Activated B cell treated with CpG ODN at 0.5 μM for 24 hours (primary cell): ENCODE measurements at regions not wholly inside any gene's neighbourhood (a gene's known extent, or its start where the extent isn't known, plus 50 kb on each side); places are given as distances from the start of the nearest gene placed in this dataset.

Experiments used
- ATAC-seq: fragments of 200-7000 bp; cut with Tn5 transposase; one replicate; pipeline ENCODE4 v1.10.0; 2021; ENCODE audit warnings: low read depth, mild to moderate bottlenecking, moderate library complexity
- CTCF ChIA-PET: fragments of 350-600 bp; sonication (Branson Sonifier 250); formaldehyde crosslinking; loops from one replicate; lab custom pipeline; 2021; ENCODE audit warnings: antibody characterized with exemption; lab: Charles Lee
- POLR2A ChIA-PET: fragments of 350-600 bp; sonication (Branson Sonifier 250); formaldehyde crosslinking; loops from one replicate; lab custom pipeline; 2021; ENCODE audit warnings: antibody characterized with exemption; lab: Charles Lee
- DNase-seq: peaks from one replicate; pipeline ENCODE4 v3.0.0; 2022
- H3K27ac Mint-ChIP-seq: one replicate; pipeline ENCODE4 v1.8.0; 2020; ENCODE audit warnings: mixed read lengths
- H3K27me3 Mint-ChIP-seq: one replicate; pipeline ENCODE4 v1.8.0; 2021; ENCODE audit warnings: mixed read lengths
- H3K36me3 Mint-ChIP-seq: one replicate; pipeline ENCODE4 v1.8.0; 2021; ENCODE audit warnings: low read depth, mixed read lengths
- H3K4me1 Mint-ChIP-seq: one replicate; pipeline ENCODE4 v1.8.0; 2021; ENCODE audit warnings: mixed read lengths
- H3K4me3 Mint-ChIP-seq: one replicate; pipeline ENCODE4 v1.8.0; 2020; ENCODE audit warnings: mild to moderate bottlenecking, mixed read lengths
- H3K9me3 Mint-ChIP-seq: one replicate; pipeline ENCODE4 v1.8.0; 2020; ENCODE audit warnings: mixed read lengths
- intact Hi-C: fragments of 100-400 bp; cut with micrococcal nuclease; formaldehyde crosslinking; loops from one replicate; pipeline ENCODE4 v1.15.1; 2024
- TF ChIP-seq, protein P1 (sequence below): fragments of 200-600 bp; IDR thresholded peaks from one replicate; pipeline ENCODE4 v1.8.0; 2022; ENCODE audit warnings: antibody characterized with exemption, mild to moderate bottlenecking

DNA sequence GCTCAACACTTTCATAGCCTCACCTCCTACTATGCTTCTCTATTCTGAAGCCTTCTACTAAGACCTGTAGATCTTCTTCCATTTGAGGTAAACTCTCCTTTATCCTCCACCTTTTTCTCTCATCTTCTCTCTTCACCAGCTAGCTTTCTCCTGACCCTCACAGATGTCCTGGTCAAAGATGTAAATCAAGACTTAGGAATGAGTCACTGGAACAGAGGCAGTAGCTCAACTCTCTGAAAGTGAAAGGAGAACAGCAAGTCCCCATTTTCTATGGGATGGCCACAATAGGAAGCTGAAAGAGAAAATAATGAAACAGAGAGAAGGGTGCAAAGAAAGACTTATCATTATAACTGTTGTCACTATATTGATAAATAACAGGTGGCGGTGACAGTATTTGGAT is 86.1 kb upstream of the DOCK9 start:
- ChIA-PET POLR2A (no interaction called here), CTCF (no interaction called here)
- intact Hi-C loops, result loop anchor here (1.0 kb wide), 1 partner anchor 18 kb away; no protein-coding TSS in a partner anchor
- Mint-ChIP-seq H3K4me1 (peaks cover 34% of the 10 kb centered on the region), H3K9me3 (no peaks in the 10 kb centered on the region), H3K36me3 (no peaks in the 10 kb centered on the region), H3K4me3 (no peak overlapping the region), H3K27me3 (peaks cover 2% of the 10 kb centered on the region), H3K27ac (no peak overlapping the region)
- no peak for ATAC-seq
- TF ChIP-seq, protein P1, sequence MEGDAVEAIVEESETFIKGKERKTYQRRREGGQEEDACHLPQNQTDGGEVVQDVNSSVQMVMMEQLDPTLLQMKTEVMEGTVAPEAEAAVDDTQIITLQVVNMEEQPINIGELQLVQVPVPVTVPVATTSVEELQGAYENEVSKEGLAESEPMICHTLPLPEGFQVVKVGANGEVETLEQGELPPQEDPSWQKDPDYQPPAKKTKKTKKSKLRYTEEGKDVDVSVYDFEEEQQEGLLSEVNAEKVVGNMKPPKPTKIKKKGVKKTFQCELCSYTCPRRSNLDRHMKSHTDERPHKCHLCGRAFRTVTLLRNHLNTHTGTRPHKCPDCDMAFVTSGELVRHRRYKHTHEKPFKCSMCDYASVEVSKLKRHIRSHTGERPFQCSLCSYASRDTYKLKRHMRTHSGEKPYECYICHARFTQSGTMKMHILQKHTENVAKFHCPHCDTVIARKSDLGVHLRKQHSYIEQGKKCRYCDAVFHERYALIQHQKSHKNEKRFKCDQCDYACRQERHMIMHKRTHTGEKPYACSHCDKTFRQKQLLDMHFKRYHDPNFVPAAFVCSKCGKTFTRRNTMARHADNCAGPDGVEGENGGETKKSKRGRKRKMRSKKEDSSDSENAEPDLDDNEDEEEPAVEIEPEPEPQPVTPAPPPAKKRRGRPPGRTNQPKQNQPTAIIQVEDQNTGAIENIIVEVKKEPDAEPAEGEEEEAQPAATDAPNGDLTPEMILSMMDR, result no peak
- no peak for DNase-seq

DNA sequence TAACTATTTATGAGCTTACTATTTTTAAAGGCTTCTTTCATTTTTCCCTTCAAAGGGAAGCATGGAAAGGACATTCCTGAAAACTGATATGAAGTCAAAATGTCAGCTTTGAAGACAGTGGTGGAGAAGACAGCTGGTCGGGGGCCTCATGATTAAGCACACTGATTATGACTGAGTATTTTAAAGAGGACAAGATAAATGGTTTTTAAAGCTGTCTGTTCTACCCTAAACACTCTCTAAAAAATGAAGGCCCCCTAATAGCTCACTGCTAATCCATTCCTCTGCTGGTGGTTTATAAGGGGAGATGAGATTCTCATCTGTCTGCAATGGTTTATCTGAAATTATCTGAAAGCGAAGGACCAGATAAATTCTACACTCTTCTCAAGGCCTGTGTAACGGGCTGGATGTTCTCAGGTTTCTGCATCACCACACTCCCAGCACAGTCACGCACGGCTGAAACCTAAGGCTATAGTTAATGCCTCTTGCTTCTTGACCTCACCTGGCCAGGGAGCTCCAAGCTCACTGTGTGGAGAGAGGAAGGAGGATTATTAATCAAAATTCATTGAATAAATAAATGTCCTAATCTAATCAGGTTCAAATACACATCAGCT is 86.9 kb upstream of the DOCK9 start:
- Mint-ChIP-seq H3K27me3 (peaks cover 2% of the 10 kb centered on the region), H3K4me3 (no peak overlapping the region), H3K36me3 (no peaks in the 10 kb centered on the region), H3K4me1 (peaks cover 34% of the 10 kb centered on the region), H3K27ac (no peak overlapping the region), H3K9me3 (no peaks in the 10 kb centered on the region)
- DNase-seq (no peak), ATAC-seq (no peak)
- ChIA-PET CTCF (no interaction called here), POLR2A (no interaction called here)
- TF ChIP-seq, protein P1, result no peak
- intact Hi-C loops, result loop anchor here (1.0 kb wide), 1 partner anchor 18 kb away; no protein-coding TSS in a partner anchor

DNA sequence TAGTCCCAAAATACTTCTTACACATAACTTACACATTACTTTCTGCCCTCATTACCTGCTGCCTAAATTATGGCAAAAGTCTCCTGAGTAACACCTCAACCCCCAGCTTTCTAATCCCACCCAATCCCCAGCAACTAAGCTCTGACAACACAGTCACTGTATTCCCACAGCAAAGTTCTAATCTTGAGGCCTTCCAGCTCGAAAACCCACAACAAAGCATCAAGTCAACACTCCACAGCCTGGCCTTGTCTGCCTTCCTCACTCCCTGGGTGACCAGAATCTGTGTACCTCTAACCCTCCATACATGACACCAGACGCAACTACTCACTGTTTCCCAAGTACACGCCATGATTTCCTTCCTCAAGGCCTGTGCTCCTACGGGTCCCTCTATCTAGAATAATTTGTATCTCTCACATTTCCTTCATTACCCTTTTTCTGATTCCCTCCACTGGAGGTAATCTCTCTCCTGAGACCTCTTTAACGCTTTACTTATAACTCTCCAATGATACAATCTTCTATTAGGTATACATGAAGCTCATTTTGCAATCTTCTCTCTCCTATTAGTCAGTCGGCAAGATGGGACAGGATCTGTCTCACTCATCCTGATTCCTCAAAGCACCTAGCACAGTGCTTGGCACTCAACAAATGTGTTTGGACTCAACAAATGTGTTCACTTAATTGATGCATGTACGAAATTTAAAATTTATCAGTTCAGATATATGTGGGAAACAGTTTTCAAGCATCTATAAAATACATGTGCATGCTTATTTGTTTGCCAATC is 87.6 kb upstream of the DOCK9 start:
- Mint-ChIP-seq H3K4me3 (no peak overlapping the region), H3K4me1 (peaks cover 34% of the 10 kb centered on the region), H3K27me3 (peaks cover 2% of the 10 kb centered on the region), H3K27ac (no peak overlapping the region), H3K36me3 (no peaks in the 10 kb centered on the region), H3K9me3 (no peaks in the 10 kb centered on the region)
- CTCF ChIA-PET, result no interaction called here
- TF ChIP-seq, protein P1, result no peak
- no peak for DNase-seq
- intact Hi-C loops, result no loop called here
- POLR2A ChIA-PET, result no interaction called here
- ATAC-seq, result no peak

GRCh38 chr13:99066219-99066618 is 88.4 kb upstream of the DOCK9 start:
- TF ChIP-seq, protein P1, result no peak
- peaks cover 34% of the 10 kb centered on the region for H3K4me1 Mint-ChIP-seq
- H3K9me3 Mint-ChIP-seq, result no peaks in the 10 kb centered on the region
- ATAC-seq, result no peak
- no peak overlapping the region for H3K27ac Mint-ChIP-seq
- no peaks in the 10 kb centered on the region for H3K36me3 Mint-ChIP-seq
- DNase-seq, result no peak
- ChIA-PET CTCF (no interaction called here), POLR2A (no interaction called here)
- intact Hi-C loops, result no loop called here
- H3K4me3 Mint-ChIP-seq, result no peak overlapping the region
- peaks cover 2% of the 10 kb centered on the region for H3K27me3 Mint-ChIP-seq

- Mint-ChIP-seq H3K27ac (no peak overlapping the region), H3K9me3 (no peaks in the 10 kb centered on the region), H3K4me1 (peaks cover 32% of the 10 kb centered on the region), H3K27me3 (peaks cover 2% of the 10 kb centered on the region), H3K4me3 (no peak overlapping the region), H3K36me3 (no peaks in the 10 kb centered on the region)
- DNase-seq (no peak), ATAC-seq (no peak)
- CTCF ChIA-PET, result no interaction called here
- POLR2A ChIA-PET, result no interaction called here
- intact Hi-C loops, result no loop called here
- TF ChIP-seq, protein P1, result no peak
Measured at GRCh38 chr13:99067159-99067985, 89.5 kb upstream of the DOCK9 start.
